CD4-positive, alpha-beta T cell treated with Interleukin-15 for 1 hour (primary cell): ENCODE measurements at regions not wholly inside any gene's neighbourhood (a gene's known extent, or its start where the extent isn't known, plus 50 kb on each side); places are given as distances from the start of the nearest gene placed in this dataset.

Source experiments
- DNase-seq: peaks from one replicate; pipeline ENCODE4 v3.0.0-alpha.2; 2020

DNA sequence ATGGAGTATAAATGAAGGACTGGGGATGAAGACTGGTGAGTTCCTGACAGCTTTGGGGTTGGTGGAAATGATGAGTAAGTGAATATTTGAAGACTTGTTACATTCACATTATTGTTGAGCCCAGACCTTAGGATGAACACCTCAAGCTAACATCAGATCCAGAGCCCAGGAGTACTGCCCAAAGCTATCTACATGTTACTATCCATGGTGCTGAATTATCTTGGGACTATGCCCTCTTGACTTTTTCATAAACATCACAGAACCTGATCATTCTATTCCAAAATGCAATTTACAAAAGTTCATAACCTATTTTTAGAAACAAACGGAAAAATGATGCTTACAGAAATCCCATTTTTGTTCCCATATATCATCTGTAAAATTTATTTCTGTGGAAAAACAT, 613.3 kb downstream of the TUSC7 start:
- no peak for DNase-seq

- no peak for DNase-seq
Measured at GRCh38 chr3:117346901-117347300, 637.3 kb downstream of the TUSC7 start.

GRCh38 chr3:117348884-117349283, 639.3 kb downstream of the TUSC7 start:
- no peak for DNase-seq

GRCh38 chr3:117349566-117349965, 640.0 kb downstream of the TUSC7 start:
- no peak for DNase-seq

- DNase-seq: no peak
Measured at GRCh38 chr3:117350371-117350770, 640.8 kb downstream of the TUSC7 start.

- no peak for DNase-seq
Measured at GRCh38 chr3:117355566-117355965, 646.0 kb downstream of the TUSC7 start.

GRCh38 chr3:117356091-117356705, 646.6 kb downstream of the TUSC7 start:
- no peak for DNase-seq

- DNase-seq: no peak
Measured at GRCh38 chr3:117358717-117359314, 649.2 kb downstream of the TUSC7 start.

DNA sequence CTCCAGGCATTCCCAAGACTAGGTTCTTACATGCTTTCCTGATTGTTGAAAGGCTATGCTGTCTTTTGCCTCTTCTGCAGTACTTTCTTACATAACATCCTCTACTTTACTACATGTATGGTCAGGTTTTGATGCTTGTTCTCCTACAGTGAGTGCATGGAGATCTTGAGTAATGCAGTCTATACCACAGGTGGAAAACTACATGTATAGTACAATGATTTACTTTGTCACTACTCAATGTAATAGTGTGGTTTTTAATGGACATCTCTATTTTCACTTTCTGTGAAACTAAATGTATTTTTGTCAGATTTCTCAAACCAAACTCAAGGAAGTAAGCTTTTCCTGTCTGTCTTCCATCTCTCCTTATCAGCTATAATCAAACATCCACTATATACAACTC, 657.0 kb downstream of the TUSC7 start:
- DNase-seq: no peak

- no peak for DNase-seq
Measured at GRCh38 chr3:117367861-117368260, 658.3 kb downstream of the TUSC7 start.

DNA sequence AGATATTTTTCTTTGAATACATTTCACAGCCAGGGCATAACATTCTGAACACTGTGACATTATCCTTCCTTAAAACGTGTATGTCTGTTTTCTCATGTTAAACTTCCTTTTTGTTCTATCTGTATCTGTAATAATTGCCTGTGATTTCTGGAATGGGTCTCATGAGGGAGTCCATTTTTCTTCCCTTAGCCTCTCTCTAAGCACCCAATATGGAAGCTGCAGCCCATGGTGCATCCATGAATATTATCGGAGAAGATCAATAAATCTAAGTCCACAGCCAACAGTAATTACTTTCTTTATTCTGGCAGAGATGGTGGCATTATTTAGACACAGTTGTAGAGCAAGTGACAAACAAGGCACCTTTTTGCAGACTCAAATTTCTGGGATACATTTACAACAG, 671.1 kb downstream of the TUSC7 start:
- DNase-seq: no peak

DNA sequence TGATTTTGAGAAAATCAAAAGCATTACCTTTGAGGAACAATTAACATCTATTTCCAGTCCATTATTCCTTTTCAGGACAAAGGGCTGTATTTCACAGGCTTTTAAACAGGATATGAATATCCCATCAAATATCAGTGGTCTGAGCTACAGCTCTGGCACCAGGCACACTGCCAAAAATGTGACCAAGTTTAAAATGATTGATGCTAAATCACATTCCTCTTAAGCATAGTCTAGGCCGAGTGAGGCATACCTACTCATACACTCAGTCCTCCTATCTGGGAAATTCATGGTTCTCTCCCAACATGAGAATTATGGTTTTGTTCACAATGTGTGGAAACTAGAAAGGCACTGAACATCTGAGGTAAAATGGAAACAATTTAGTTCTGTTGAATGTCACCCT, 683.5 kb downstream of the TUSC7 start:
- no peak for DNase-seq

- no peak for DNase-seq
Measured at GRCh38 chr3:117398141-117398899, 688.7 kb downstream of the TUSC7 start.

DNA sequence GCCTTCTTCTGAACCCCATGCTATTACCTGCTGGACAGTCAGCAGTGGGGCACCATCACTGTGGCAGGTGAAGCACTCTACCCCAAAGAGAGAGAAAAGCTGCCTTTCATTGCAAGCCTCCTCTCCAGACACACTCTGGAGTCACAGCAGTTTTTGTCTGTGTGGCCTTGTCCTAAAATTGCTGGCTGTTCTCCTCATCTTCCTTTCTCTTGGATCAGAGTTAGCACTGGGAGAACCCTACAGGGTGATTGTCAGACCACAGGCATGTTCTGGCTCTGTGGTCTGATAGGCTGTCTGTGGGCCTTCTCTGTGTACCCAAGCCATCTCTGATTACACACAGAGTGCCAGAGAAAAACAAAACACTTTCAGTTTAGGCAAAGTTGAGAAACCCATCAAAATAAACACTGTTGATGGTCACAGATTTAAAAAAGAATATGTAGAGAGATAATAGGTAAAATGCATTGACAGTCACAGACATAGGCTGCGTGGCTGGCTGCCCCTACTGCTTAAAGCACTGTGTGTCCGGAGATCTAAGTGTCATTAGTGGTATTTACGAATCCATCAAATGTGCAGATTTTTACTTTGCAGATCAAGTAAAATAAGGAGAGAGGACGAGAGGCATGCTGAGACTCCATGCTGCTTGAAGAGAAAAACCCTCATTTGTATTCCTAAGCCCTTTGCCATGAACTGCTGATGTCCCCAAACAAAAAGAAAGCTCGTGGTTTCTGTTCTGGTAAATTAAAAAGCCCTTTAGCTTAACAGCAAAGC, 689.9 kb downstream of the TUSC7 start:
- DNase-seq: no peak

DNA sequence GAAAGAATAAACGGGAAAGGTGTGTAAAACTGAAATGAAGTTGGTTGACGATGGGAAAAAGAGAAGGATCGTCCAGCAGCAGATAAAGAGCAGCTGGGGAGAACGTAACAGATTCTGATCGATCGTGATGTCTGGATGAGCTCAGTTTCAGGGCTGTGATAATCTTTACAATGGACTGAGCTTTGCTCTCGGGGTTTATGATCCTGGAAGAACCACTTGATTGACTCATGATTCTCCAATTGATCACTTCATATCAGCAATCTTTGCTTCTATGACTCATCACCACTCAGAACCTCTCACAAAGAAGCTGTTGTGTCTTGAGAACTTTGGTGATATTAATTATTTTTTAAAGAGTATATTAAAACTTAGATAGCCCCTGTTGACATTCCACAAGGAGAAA, 690.7 kb downstream of the TUSC7 start:
- DNase-seq: no peak

DNA sequence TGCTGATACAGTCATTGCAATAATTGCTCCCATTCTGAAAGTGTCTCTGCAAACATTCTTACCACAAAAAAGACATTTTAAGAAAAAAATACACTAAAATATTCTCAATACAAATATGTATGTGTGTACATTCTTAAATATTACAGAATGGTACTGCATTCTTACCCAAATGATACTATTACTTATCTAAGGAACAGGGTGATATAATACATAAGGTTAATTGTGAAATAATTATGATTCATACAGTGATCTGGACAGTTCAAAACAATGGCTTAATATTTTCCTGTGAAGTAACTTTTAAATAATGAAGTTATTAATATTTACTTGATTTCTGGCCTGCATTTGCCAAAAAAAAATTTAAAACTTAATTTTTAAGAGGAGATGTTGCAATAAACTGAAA, 694.6 kb downstream of the TUSC7 start:
- DNase-seq: no peak

DNA sequence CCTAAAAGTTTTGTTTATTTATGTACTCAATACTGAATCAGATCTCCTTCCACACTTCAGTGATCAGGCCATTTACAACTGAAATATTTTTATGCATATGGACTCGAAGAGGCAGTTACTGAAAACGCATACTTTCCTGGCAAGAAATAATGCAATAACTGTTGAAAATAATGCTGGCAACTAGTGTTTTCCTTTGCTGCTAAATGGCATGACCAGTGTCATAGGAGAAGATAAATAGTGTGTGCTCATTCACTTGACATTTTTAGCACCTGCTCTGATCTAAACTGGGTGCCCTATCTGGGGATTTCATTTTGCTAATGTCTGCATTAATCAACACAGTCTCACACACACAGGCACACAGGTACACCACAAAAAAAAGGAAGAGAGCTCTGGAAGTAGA, 695.2 kb downstream of the TUSC7 start:
- DNase-seq: no peak

DNA sequence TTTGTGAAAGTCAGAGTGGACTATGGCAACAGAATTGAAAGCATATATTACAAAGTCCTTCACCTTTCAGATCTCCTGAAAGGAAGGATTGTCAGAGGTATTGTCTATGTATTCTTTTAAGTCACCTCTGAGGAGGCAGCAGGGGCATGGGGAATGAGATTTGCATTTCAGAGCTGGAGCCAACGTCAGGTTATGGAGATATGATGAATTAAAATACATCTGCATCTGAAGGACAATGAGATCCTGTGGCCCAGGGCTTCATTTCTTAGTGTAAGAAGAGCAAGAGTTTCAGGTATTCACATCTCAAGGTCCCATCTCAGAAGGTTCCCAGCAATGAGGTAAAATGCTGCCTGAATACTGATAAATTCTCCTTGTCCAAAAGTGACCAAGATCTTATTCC, 695.8 kb downstream of the TUSC7 start:
- no peak for DNase-seq

DNA sequence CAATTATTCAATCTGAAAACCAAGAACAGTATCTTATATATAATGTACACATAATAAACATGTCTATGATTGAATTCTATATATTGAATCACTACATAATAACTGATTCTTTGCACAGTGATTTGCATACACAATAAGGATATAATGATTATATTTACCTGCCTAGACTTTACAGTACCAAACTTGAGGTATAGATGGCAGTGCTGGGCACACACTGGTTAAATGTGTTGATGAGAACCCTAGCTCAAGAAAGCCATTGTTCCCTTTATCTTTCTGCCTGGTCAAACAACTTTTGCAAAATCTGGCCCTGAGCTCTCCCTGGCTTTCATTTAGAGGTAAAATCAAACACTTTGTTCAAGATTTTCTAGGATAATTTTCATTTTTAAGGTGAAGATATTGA, 697.7 kb downstream of the TUSC7 start:
- no peak for DNase-seq

- no peak for DNase-seq
Measured at GRCh38 chr3:117408811-117409210, 699.2 kb downstream of the TUSC7 start.

GRCh38 chr3:117409256-117409655, 699.7 kb downstream of the TUSC7 start:
- DNase-seq: no peak

DNA sequence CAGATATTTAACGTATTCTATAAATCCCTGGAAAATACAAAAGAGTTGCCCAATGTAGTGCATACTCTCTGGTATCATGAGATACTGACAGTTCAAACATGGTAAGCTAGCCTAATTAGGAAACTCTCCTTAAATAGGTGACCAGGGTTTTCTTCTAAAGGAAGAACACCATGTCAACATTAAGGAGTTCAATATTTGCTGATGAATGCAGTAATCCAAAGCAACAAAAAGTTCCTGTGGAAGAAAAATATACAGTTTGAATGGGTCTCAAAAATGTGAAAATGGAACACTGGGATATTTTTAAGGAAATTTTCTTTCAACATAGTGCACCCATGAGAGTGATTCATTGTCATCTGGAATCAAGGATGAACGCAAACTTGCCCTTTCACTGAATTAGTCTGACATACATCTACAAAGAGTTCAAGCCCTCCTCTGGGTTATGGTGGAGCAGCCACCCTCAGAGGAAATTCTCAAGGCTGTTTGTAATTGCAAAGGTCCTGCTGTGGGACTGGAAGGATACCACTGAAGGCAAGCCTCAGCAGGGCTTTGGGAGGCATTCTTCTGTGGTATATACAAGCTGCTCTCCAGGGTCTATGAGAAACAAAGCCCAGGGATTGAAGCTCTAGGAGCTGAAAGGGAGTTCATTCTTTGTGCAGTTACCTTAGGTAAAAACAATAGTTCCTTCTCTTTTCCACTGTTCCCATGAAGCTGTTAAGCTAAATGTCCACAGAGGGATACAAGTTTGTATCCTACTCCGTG, 700.3 kb downstream of the TUSC7 start:
- no peak for DNase-seq

- DNase-seq: no peak
Measured at GRCh38 chr3:117411971-117412370, 702.4 kb downstream of the TUSC7 start.
